WTC11 (cell line): ENCODE measurements at regions not wholly inside any gene's neighbourhood (a gene's known extent, or its start where the extent isn't known, plus 50 kb on each side); places are given as distances from the start of the nearest gene placed in this dataset.

Experiments used
- ATAC-seq: fragments of 200-7000 bp; cut with Tn5 transposase; 2 replicates; pipeline ENCODE4 v1.10.0; 2021; ENCODE audit warnings: mild to moderate bottlenecking, moderate library complexity
- CTCF ChIA-PET: fragments of 300-600 bp; sonication (Branson Sonifier 250); formaldehyde crosslinking; loops from one replicate; lab custom pipeline; 2021; ENCODE audit warnings: antibody characterized with exemption; lab: Charles Lee
- POLR2A ChIA-PET: fragments of 350-600 bp; sonication (Branson Sonifier 250); formaldehyde crosslinking; loops from one replicate; lab custom pipeline; 2021; ENCODE audit warnings: antibody characterized with exemption; lab: Charles Lee
- DNase-seq: peaks from one replicate; pipeline ENCODE4 v3.0.0; 2021; ENCODE audit warnings: low spot score
- H3K27ac Mint-ChIP-seq: 2 replicates; pipeline ENCODE4 v1.8.0; 2021; ENCODE audit warnings: mixed read lengths
- H3K27me3 Mint-ChIP-seq: 2 replicates; pipeline ENCODE4 v1.8.0; 2021; ENCODE audit warnings: low read depth, mild to moderate bottlenecking, moderate library complexity, mixed read lengths
- H3K36me3 Mint-ChIP-seq: 2 replicates; pipeline ENCODE4 v1.8.0; 2021; ENCODE audit warnings: mixed read lengths
- H3K4me1 Mint-ChIP-seq: 2 replicates; pipeline ENCODE4 v1.8.0; 2022; ENCODE audit warnings: mixed read lengths
- H3K4me3 Mint-ChIP-seq: 2 replicates; pipeline ENCODE4 v1.8.0; 2021; ENCODE audit warnings: mild to moderate bottlenecking, moderate library complexity, mixed read lengths
- H3K9me3 Mint-ChIP-seq: 2 replicates; pipeline ENCODE4 v1.8.0; 2021; ENCODE audit warnings: mixed read lengths
- ATF3 ChIP-seq: sonication (generic); formaldehyde crosslinking; conservative IDR thresholded peaks from 2 replicates; pipeline ENCODE4 v1.8.1; 2022; ENCODE audit warnings: mild to moderate bottlenecking, missing genetic modification reagents
- CDX4 ChIP-seq: fragments of 250-450 bp; sonication (Bioruptor Pico); IDR thresholded peaks from 2 replicates; pipeline ENCODE4 v1.9.0; 2021; ENCODE audit warnings: moderate library complexity, mild to moderate bottlenecking, inconsistent platforms, borderline replicate concordance
- CREB1 ChIP-seq: sonication (generic); formaldehyde crosslinking; IDR thresholded peaks from 2 replicates; pipeline ENCODE4 v1.8.0; 2023; ENCODE audit warnings: mild to moderate bottlenecking, missing genetic modification reagents
- CREM ChIP-seq: sonication (generic); formaldehyde crosslinking; IDR thresholded peaks from 2 replicates; pipeline ENCODE4 v1.8.1; 2022; ENCODE audit warnings: mild to moderate bottlenecking, missing genetic modification reagents, moderate library complexity
- CTCF ChIP-seq: fragments of 200-600 bp; IDR thresholded peaks from 2 replicates; pipeline ENCODE4 v1.8.0; 2022; ENCODE audit warnings: antibody characterized with exemption
- E2F4 ChIP-seq: sonication (generic); formaldehyde crosslinking; IDR thresholded peaks from 2 replicates; pipeline ENCODE4 v1.8.1; 2022; ENCODE audit warnings: low read depth, mild to moderate bottlenecking, moderate library complexity, missing genetic modification reagents, borderline replicate concordance
- EMX1 ChIP-seq: fragments of 250-450 bp; sonication (Bioruptor Pico); IDR thresholded peaks from 2 replicates; pipeline ENCODE4 v1.8.0; 2021; ENCODE audit warnings: mild to moderate bottlenecking
- FOXK1 ChIP-seq: sonication (generic); formaldehyde crosslinking; IDR thresholded peaks from 2 replicates; pipeline ENCODE4 v1.8.0; 2022; ENCODE audit warnings: mild to moderate bottlenecking, moderate library complexity, missing genetic modification reagents
- FOXP4 ChIP-seq: sonication (generic); formaldehyde crosslinking; IDR thresholded peaks from 2 replicates; pipeline ENCODE4 v1.8.0; 2022; ENCODE audit warnings: mild to moderate bottlenecking, missing genetic modification reagents
- IRF1 ChIP-seq: sonication (generic); formaldehyde crosslinking; IDR thresholded peaks from 2 replicates; pipeline ENCODE4 v1.8.0; 2023; ENCODE audit warnings: missing genetic modification reagents
- JAZF1 ChIP-seq: fragments of 250-450 bp; sonication (Bioruptor Pico); IDR thresholded peaks from 2 replicates; pipeline ENCODE4 v1.9.0; 2021; ENCODE audit warnings: moderate library complexity, mild to moderate bottlenecking, inconsistent platforms
- MLX ChIP-seq: sonication (generic); formaldehyde crosslinking; IDR thresholded peaks from 2 replicates; pipeline ENCODE4 v1.8.1; 2023; ENCODE audit warnings: mild to moderate bottlenecking, missing genetic modification reagents, moderate library complexity
- MYBL2 ChIP-seq: sonication (generic); formaldehyde crosslinking; IDR thresholded peaks from 2 replicates; pipeline ENCODE4 v1.8.1; 2023; ENCODE audit warnings: mild to moderate bottlenecking, moderate library complexity, missing genetic modification reagents
- NFYB ChIP-seq: sonication (generic); formaldehyde crosslinking; conservative IDR thresholded peaks from 2 replicates; pipeline ENCODE4 v1.8.0; 2022; ENCODE audit warnings: low read depth, missing genetic modification reagents
- NR1H2 ChIP-seq: sonication (generic); formaldehyde crosslinking; IDR thresholded peaks from 2 replicates; pipeline ENCODE4 v1.9.0; 2021; ENCODE audit warnings: mild to moderate bottlenecking, moderate library complexity, missing genetic modification reagents
- RELA ChIP-seq: sonication (generic); formaldehyde crosslinking; IDR thresholded peaks from 2 replicates; pipeline ENCODE4 v1.8.1; 2022; ENCODE audit warnings: missing genetic modification reagents, mild to moderate bottlenecking, borderline replicate concordance
- SMAD3 ChIP-seq: sonication (generic); formaldehyde crosslinking; IDR thresholded peaks from 2 replicates; pipeline ENCODE4 v1.8.0; 2022; ENCODE audit warnings: missing genetic modification reagents, mild to moderate bottlenecking, borderline replicate concordance
- SOX15 ChIP-seq: fragments of 250-450 bp; sonication (Bioruptor Pico); IDR thresholded peaks from 2 replicates; pipeline ENCODE4 v1.9.0; 2021; ENCODE audit warnings: mild to moderate bottlenecking
- ZNF416 ChIP-seq: fragments of 250-450 bp; sonication (Bioruptor Pico); IDR thresholded peaks from 2 replicates; pipeline ENCODE4 v1.9.0; 2021; ENCODE audit warnings: mild to moderate bottlenecking, inconsistent platforms
- ZNF423 ChIP-seq: fragments of 250-450 bp; sonication (Bioruptor Pico); IDR thresholded peaks from 2 replicates; pipeline ENCODE4 v2.1.2; 2022; ENCODE audit warnings: mild to moderate bottlenecking, moderate library complexity
- TF ChIP-seq, protein P1 (sequence below): sonication (generic); formaldehyde crosslinking; IDR thresholded peaks from 2 replicates; pipeline ENCODE4 v1.8.1; 2022; ENCODE audit warnings: mild to moderate bottlenecking, moderate library complexity, missing genetic modification reagents
- TF ChIP-seq, protein P2 (sequence below): sonication (generic); formaldehyde crosslinking; IDR thresholded peaks from 2 replicates; pipeline ENCODE4 v1.8.1; 2023; ENCODE audit warnings: mild to moderate bottlenecking, missing genetic modification reagents
- TF ChIP-seq, protein P3 (sequence below): fragments of 250-450 bp; sonication (Bioruptor Pico); IDR thresholded peaks from 2 replicates; pipeline ENCODE4 v2.1.2; 2022; ENCODE audit warnings: mild to moderate bottlenecking, moderate library complexity
- TF ChIP-seq, protein P4 (sequence below): sonication (generic); formaldehyde crosslinking; IDR thresholded peaks from 2 replicates; pipeline ENCODE4 v1.8.1; 2023; ENCODE audit warnings: mild to moderate bottlenecking, missing genetic modification reagents, moderate library complexity

DNA sequence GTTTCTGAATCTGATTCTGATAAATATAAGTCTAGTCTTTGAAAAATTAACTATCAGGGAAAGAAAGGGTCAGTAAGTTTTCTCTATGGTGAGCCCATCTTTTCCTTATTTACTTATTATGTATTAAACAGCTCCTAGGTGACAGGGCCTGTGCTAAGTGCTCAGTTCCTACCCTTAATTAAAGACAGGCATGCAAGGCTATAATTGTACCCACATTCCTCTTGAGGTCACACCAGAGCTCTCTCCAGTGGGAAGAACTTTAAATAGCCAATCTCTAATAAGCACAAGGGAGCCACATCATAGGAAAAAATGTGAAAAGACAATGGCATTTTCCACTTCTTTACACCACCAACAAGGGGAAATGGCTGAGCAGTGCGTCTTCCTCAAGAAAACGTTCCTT lies 421.8 kb upstream of the SLC35B3 start:
- ChIA-PET CTCF (no interaction called here), POLR2A (no interaction called here)
- no peaks in the 10 kb centered on the region for H3K36me3 Mint-ChIP-seq
- no peaks in the 10 kb centered on the region for H3K27me3 Mint-ChIP-seq
- peaks cover 4% of the 10 kb centered on the region; the same call in 1 of the 2 replicates for H3K4me1 Mint-ChIP-seq
- no peaks in the 10 kb centered on the region for H3K9me3 Mint-ChIP-seq
- no peak for ATAC-seq
- TF ChIP-seq E2F4 (CRISPR knock-in tag), result no peak
- no peak for TF ChIP-seq ATF3 (CRISPR knock-in tag)
- TF ChIP-seq FOXP4 (CRISPR knock-in tag), result no peak
- no peak for TF ChIP-seq CREB1 (CRISPR knock-in tag)
- TF ChIP-seq ZNF416, result no peak
- TF ChIP-seq JAZF1, result no peak
- TF ChIP-seq FOXK1 (CRISPR knock-in tag), result no peak
- TF ChIP-seq, protein P1, sequence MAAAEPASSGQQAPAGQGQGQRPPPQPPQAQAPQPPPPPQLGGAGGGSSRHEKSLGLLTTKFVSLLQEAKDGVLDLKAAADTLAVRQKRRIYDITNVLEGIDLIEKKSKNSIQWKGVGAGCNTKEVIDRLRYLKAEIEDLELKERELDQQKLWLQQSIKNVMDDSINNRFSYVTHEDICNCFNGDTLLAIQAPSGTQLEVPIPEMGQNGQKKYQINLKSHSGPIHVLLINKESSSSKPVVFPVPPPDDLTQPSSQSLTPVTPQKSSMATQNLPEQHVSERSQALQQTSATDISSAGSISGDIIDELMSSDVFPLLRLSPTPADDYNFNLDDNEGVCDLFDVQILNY, result no peak
- no peak for TF ChIP-seq RELA (CRISPR knock-in tag)
- no peak for TF ChIP-seq SOX15 (CRISPR knock-in tag)
- no peak for TF ChIP-seq CDX4
- TF ChIP-seq CTCF, result no peak
- TF ChIP-seq, protein P2, sequence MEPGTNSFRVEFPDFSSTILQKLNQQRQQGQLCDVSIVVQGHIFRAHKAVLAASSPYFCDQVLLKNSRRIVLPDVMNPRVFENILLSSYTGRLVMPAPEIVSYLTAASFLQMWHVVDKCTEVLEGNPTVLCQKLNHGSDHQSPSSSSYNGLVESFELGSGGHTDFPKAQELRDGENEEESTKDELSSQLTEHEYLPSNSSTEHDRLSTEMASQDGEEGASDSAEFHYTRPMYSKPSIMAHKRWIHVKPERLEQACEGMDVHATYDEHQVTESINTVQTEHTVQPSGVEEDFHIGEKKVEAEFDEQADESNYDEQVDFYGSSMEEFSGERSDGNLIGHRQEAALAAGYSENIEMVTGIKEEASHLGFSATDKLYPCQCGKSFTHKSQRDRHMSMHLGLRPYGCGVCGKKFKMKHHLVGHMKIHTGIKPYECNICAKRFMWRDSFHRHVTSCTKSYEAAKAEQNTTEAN, result no peak
- TF ChIP-seq, protein P3, sequence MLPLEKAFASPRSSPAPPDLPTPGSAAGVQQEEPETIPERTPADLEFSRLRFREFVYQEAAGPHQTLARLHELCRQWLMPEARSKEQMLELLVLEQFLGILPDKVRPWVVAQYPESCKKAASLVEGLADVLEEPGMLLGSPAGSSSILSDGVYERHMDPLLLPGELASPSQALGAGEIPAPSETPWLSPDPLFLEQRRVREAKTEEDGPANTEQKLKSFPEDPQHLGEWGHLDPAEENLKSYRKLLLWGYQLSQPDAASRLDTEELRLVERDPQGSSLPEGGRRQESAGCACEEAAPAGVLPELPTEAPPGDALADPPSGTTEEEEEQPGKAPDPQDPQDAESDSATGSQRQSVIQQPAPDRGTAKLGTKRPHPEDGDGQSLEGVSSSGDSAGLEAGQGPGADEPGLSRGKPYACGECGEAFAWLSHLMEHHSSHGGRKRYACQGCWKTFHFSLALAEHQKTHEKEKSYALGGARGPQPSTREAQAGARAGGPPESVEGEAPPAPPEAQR (CRISPR knock-in tag), result no peak
- no peak for TF ChIP-seq NFYB (CRISPR knock-in tag)
- TF ChIP-seq MYBL2, result no peak
- TF ChIP-seq CREM (CRISPR knock-in tag), result no peak
- no peak overlapping the region for H3K4me3 Mint-ChIP-seq
- no peak overlapping the region for H3K27ac Mint-ChIP-seq
- DNase-seq, result no peak

DNA sequence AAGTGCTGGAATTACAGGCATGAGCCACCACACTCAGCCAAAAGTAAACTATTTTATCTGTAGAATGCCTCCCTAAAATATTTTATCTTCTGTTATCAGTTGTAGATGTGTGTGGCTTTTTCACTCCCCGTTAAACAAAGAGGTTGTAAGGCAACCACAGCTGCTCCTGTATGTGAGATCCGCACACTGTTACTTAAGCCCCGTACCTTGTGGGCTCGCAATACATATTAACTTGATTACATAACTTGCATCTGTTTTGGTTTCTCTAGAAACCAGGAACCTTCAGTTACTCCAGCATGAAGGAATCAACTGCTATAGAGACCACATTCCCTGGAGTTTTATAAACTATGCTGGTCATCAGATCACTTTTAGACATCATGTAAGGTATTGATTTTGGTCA lies 420.1 kb upstream of the SLC35B3 start:
- Mint-ChIP-seq H3K27ac (no peak overlapping the region), H3K4me1 (peaks cover 4% of the 10 kb centered on the region; the same call in 1 of the 2 replicates)
- TF ChIP-seq EMX1 (no peak), MLX (CRISPR knock-in tag) (no peak), NR1H2 (CRISPR knock-in tag) (no peak), CREB1 (CRISPR knock-in tag) (no peak), SMAD3 (CRISPR knock-in tag) (no peak), ZNF423 (CRISPR knock-in tag) (no peak), IRF1 (CRISPR knock-in tag) (no peak)
- TF ChIP-seq, protein P4, sequence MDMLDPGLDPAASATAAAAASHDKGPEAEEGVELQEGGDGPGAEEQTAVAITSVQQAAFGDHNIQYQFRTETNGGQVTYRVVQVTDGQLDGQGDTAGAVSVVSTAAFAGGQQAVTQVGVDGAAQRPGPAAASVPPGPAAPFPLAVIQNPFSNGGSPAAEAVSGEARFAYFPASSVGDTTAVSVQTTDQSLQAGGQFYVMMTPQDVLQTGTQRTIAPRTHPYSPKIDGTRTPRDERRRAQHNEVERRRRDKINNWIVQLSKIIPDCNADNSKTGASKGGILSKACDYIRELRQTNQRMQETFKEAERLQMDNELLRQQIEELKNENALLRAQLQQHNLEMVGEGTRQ (CRISPR knock-in tag), result no peak

More for the DNA sequence above, 420.1 kb upstream of the SLC35B3 start:
- no peak overlapping the region for H3K4me3 Mint-ChIP-seq
- H3K27me3 Mint-ChIP-seq, result no peaks in the 10 kb centered on the region
- ChIA-PET POLR2A (no interaction called here), CTCF (interaction anchor here (0.6 kb wide), 1 partner anchor 1975 kb away, joined by 3 read pairs; no protein-coding TSS in a partner anchor)
- ATAC-seq (no peak), DNase-seq (no peak)
- no peaks in the 10 kb centered on the region for H3K36me3 Mint-ChIP-seq
- no peaks in the 10 kb centered on the region for H3K9me3 Mint-ChIP-seq
